Neural progenitor cell (in vitro differentiated cells): ENCODE measurements at regions not wholly inside any gene's neighbourhood (a gene's known extent, or its start where the extent isn't known, plus 50 kb on each side); places are given as distances from the start of the nearest gene placed in this dataset.

Experiments
- EZH2 ChIP-seq: fragments of 200-600 bp; sonication (generic); IDR thresholded peaks from 2 replicates; pipeline ENCODE4 v1.6.1; 2017; ENCODE audit warnings: antibody characterized with exemption, mild to moderate bottlenecking, moderate library complexity
- EZH2phosphoT487 ChIP-seq: fragments of 200-600 bp; sonication (generic); IDR thresholded peaks from 2 replicates; pipeline ENCODE4 v1.6.1; 2017; ENCODE audit warnings: antibody characterized with exemption
- TF ChIP-seq, protein P1 (sequence below): fragments of 200-600 bp; sonication (generic); IDR thresholded peaks from 2 replicates; pipeline ENCODE4 v1.5.1; 2017; ENCODE audit warnings: antibody characterized with exemption, mild to moderate bottlenecking

DNA sequence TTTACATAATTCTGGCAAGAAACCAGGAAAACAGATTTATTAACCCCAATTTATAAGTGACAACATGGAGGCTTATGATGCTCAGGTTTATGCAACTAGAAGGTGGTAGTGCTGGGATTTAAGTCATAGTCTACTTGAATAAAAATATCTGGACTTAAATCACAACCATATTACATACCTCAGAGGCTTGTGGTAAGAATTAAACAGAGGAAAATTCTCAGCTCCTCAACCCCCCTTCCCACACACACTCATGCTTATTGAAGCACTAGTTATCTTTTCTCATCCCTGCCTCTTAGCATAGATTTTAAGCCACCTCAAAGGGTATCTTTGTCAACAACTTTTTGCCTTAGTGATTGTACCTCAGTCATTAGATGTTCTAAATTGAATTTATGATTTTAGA, 731.0 kb downstream of the PRELID2 start:
- TF ChIP-seq EZH2 (no peak), EZH2phosphoT487 (no peak)
- TF ChIP-seq, protein P1, sequence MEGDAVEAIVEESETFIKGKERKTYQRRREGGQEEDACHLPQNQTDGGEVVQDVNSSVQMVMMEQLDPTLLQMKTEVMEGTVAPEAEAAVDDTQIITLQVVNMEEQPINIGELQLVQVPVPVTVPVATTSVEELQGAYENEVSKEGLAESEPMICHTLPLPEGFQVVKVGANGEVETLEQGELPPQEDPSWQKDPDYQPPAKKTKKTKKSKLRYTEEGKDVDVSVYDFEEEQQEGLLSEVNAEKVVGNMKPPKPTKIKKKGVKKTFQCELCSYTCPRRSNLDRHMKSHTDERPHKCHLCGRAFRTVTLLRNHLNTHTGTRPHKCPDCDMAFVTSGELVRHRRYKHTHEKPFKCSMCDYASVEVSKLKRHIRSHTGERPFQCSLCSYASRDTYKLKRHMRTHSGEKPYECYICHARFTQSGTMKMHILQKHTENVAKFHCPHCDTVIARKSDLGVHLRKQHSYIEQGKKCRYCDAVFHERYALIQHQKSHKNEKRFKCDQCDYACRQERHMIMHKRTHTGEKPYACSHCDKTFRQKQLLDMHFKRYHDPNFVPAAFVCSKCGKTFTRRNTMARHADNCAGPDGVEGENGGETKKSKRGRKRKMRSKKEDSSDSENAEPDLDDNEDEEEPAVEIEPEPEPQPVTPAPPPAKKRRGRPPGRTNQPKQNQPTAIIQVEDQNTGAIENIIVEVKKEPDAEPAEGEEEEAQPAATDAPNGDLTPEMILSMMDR = no peak
